ENCODE measurements at regions not wholly inside any gene's neighbourhood (a gene's known extent, or its start where the extent isn't known, plus 50 kb on each side); places are given as distances from the start of the nearest gene placed in this dataset.
A peak's percentile ranks its signal among the peaks of the same experiment; 100 is the strongest.

DNA sequence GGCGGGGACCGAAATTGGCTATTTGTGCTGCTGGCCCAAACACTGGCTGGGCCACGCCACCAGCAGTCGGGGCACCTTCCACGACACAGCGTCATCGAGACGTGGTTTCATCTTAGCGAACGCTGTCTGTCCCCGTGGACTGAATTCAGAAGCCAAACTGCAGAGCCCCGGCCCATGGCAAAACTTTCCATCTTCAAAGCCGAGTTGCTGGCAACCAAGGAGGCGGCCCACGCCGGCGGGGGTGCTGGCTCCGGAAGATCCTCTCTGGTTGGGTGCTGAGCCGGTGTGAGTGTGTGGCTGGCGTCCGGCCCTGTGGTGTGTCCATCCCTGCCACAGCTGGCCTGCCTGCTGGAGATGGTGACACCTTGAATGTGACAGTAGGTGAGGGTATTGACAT lies 96.6 kb upstream of the ADRA2C start:
- Mint-ChIP-seq H3K9me3 (peaks cover 6% of the 10 kb centered on the region), H3K4me1 (no peaks in the 10 kb centered on the region), H3K4me3 (no peak overlapping the region), H3K36me3 (no peaks in the 10 kb centered on the region), H3K27ac (no peak overlapping the region)
- DNase-seq (ENCODE audit: low spot score in 2 of 2) (no peak), ATAC-seq (no peak)

DNA sequence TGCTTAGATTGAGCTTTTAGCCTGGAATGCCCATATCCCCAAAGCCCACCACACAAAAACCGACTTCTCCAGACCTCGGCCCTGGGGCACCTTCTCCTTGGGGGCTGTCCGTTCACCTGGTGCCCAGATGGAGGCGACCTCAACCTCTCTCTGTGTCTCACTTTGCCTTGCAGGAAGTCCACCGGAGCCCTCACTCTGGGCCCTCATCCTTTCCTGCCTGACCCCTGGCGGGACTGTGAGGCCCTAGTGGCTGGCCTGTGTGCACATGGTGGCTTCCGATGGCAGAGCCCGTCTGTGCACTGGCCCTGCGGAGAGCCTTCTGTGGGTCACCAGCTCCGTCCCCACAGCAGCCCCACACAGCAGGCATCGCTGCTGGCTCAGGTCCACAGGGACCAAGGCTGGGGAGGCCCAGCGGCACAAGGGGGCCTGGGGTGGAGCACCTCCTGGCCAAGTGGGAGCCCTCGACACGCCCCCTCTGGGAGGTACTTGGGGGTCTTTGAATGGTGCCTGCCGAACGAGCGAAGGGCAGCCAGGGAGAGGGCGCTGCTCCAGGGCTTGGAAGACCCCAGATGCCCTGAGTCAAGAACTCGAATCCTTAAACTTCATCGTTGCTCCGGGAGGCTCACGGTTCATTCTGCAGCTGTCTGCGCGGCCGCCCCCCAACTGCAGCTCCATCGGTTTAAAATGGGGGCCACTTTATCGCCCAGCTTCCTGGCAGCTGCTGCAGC lies 97.2 kb upstream of the ADRA2C start:
- ATAC-seq, result no peak
- Mint-ChIP-seq H3K36me3 (no peaks in the 10 kb centered on the region), H3K9me3 (peaks cover 6% of the 10 kb centered on the region), H3K4me1 (no peaks in the 10 kb centered on the region), H3K27ac (no peak overlapping the region), H3K4me3 (no peak overlapping the region)
- DNase-seq (ENCODE audit: low spot score in 2 of 2), result no peak

DNA sequence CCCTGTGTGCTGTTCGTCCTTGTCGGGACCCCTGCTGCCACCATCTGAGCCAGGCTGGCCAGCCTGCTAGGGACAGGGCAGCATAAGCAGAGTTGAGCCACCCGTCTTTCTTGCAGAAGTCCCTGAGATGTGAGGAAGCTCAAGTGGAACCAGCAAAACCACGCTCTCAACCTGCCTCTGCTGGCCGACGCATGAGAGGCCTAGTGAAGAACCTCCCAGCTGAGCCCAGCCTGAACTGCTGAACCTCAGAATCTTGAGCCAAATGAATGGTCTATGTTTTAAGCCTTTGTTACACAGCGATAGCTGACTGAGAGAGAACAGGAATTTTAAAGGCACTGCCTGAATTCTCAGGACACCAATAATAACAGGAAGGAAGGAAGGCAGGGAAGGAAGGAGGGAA lies 98.9 kb upstream of the ADRA2C start:
- H3K4me3 Mint-ChIP-seq, result no peak overlapping the region
- ATAC-seq (no peak), DNase-seq (ENCODE audit: low spot score in 2 of 2) (no peak)
- no peaks in the 10 kb centered on the region for H3K4me1 Mint-ChIP-seq
- no peak overlapping the region for H3K27ac Mint-ChIP-seq
- H3K36me3 Mint-ChIP-seq, result no peaks in the 10 kb centered on the region
- peaks cover 4% of the 10 kb centered on the region for H3K9me3 Mint-ChIP-seq

DNA sequence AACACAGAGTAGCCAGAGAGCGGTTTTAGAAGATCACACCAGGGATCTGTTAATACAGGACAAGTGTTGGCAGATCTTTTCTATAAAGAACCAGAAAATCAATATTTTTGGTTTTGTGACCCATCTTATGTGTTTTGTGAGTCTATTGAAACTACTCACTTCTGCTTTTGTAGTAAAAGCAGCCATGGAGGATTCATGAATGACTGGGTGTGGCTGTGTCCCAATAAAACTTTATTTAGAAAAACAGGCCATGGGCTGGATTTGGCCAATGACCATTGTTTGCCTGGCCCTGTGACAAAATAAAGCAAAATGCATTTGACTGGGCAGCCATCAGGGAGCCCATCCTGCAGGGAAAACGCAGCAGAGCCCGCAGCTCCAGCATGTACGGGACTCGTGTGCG lies 99.9 kb upstream of the ADRA2C start:
- Mint-ChIP-seq H3K36me3 (no peaks in the 10 kb centered on the region), H3K9me3 (peaks cover 3% of the 10 kb centered on the region), H3K4me3 (no peak overlapping the region), H3K27ac (no peak overlapping the region), H3K4me1 (no peaks in the 10 kb centered on the region)
- ATAC-seq (no peak), DNase-seq (ENCODE audit: low spot score in 2 of 2) (no peak)

DNA sequence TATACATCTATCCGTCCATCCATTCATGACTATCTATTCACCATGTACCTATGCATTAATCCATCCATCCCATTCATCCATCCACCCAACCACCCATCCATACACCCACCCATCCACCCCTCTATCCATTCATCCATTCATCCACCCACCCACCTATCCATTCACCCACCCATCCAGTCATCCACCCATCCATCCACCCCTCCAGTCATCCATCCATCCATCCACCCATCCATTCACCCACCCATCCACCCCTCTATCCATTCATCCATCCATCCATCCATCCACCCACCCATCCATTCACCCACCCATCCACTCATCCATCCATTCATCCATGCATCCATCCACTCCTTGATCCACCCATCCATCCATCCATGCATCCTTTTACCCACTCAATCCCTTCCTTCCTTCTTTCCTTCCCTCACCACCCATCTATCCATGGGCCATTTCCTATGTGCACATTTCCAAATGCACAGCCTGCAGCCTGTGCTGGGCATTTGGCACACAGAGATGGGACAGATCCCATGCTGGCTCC lies 100.8 kb upstream of the ADRA2C start:
- ATAC-seq, result no peak
- Mint-ChIP-seq H3K27ac (no peak overlapping the region), H3K36me3 (no peaks in the 10 kb centered on the region)

DNA sequence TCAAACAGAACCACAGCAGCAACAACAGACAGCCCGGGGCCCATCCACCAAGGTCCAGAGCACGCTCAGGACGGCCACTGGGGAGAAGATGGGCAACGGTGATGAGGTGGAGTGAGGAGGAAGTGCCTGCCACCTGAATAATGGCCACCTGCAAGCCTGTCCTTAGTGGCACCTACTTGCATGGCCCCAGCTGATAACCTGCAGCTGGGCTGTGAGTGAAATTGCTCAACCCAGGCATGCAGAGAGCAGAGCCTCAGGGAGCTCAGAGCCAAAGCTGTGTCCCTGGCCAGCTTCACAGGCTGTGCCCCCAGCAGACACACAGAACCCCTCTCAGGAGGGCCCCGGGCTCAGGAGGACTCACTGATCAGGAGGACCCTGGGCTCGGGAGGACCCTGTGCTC lies 102.4 kb upstream of the ADRA2C start:
- Mint-ChIP-seq H3K36me3 (no peaks in the 10 kb centered on the region), H3K4me3 (no peak overlapping the region), H3K9me3 (peaks cover 3% of the 10 kb centered on the region), H3K4me1 (no peaks in the 10 kb centered on the region), H3K27ac (no peak overlapping the region)
- peak; percentile 4 for ATAC-seq
- DNase-seq (ENCODE audit: low spot score in 2 of 2), result no peak

More for the DNA sequence above, 100.8 kb upstream of the ADRA2C start:
- no peak for DNase-seq (ENCODE audit: low spot score in 2 of 2)
- Mint-ChIP-seq H3K4me1 (no peaks in the 10 kb centered on the region), H3K4me3 (no peak overlapping the region), H3K9me3 (peaks cover 3% of the 10 kb centered on the region)

DNA sequence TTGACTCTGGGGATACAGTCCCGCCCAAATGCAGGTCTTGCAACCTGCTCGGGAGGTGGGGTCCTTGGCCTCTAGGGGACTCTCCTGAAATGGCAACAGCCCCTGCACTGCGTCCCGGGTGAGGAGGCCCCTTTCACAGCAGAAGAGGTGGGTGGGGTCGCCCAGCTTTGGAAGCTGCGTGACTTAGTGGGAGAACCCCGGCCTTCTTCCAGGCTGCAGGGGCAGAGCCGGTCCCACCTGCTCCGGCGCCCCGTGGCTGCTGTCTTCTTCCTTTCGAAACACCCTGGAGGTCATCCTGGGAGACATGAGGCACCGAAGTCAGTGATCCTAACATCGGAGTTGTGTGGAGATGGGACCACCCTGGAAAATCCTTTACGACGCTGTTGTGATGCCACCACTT lies 103.7 kb upstream of the ADRA2C start:
- DNase-seq (ENCODE audit: low spot score in 2 of 2) (no peak), ATAC-seq (no peak)
- Mint-ChIP-seq H3K4me1 (no peaks in the 10 kb centered on the region), H3K9me3 (peaks cover 2% of the 10 kb centered on the region), H3K36me3 (no peaks in the 10 kb centered on the region), H3K27ac (no peak overlapping the region), H3K4me3 (no peak overlapping the region)

DNA sequence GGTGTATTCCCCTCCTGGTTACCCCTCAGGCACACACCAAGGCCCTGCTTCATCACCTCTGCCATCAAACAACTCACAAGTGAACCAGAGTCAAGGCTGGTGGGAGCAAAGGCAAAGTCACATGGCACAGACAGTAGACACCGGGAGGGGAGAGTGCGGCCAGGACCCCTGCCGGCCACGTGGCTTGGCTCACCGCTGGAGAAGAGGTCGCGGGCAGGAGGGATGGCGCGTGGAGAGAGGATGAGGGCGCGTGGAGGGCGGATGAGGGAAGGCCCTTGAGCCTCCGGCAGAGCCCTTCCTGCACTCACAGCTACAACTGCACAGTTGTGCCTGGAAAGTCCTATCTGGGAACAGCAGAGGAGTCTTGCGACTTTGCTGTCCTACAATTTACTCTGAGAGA lies 104.2 kb upstream of the ADRA2C start:
- Mint-ChIP-seq H3K4me3 (no peak overlapping the region), H3K4me1 (no peaks in the 10 kb centered on the region), H3K27ac (no peak overlapping the region), H3K9me3 (no peaks in the 10 kb centered on the region), H3K36me3 (no peaks in the 10 kb centered on the region)
- ATAC-seq, result no peak
- DNase-seq (ENCODE audit: low spot score in 2 of 2), result no peak

DNA sequence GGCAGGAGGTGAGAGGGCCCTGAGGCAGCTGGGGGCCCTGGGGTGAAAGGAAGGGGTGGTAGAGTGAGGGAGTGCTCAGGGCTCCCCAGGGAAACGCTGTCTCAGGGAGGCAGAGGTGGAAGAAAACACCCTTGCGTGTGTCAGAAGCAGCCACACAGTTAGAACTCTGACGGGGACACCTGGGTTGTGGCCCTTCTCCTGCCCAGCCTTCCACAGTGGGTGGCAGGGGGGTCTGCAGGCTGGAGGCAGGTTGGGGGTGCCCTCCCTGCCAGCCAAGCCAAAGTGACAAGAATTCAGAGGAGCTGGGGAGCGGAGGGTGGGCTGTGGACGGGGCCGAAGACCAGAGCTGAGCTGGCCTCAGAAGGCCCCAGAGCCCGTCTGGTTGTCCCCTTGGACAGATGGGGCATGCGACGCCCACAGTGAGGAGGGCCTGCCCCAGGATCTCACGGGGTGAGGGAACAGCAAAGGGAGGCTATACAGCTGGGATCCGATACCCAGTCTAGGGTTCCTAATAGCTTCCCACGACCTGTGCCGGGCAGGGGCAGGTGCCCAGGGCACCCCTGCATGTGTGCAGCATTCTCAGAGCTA lies 105.2 kb upstream of the ADRA2C start:
- H3K4me1 Mint-ChIP-seq, result no peaks in the 10 kb centered on the region
- H3K36me3 Mint-ChIP-seq, result no peaks in the 10 kb centered on the region
- no peaks in the 10 kb centered on the region for H3K9me3 Mint-ChIP-seq
- ATAC-seq (no peak), DNase-seq (ENCODE audit: low spot score in 2 of 2) (no peak)
- H3K4me3 Mint-ChIP-seq, result no peak overlapping the region
- H3K27ac Mint-ChIP-seq, result no peak overlapping the region

DNA sequence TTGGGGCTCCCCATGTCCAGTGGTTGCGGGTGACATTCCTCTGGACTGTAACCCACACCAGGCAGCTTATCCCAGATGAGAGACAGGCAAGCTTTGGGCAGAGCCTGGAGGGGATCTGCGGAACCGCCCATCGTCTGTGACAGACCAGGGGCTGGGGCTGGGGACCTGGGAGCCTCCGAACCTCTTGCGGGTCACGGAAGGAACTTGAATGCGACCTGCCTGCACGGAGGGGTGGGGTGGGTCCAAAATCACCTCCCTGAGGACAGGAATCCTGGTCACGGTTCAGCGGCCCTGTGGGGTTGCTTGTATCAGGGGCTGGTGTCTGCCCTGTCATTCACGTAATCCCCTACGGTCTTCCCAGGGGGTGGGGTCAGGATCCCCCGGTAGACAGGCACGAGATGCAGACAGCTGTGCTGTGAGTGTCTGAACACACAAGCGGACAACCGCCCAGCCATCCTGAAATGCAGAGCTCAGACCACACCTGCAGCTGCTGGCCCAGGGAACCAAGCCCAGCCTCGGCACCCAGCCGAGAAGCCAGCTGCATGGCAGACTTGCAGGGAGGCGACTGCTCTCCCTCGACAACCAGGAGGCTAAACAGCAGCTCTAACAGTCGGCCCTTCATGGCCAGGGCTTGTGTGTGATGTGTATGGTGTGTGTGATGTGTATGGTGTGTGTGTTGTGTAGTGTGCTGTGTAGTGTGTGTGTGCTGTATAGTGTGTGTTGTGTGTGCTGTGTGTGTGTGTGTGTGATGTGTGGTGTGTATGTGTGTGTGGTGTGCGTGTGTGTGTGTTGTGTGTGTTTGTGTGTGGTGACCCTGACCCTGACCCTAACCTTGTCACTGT lies 105.9 kb upstream of the ADRA2C start:
- Mint-ChIP-seq H3K36me3 (no peaks in the 10 kb centered on the region), H3K27ac (no peak overlapping the region), H3K4me1 (no peaks in the 10 kb centered on the region), H3K4me3 (no peak overlapping the region), H3K9me3 (no peaks in the 10 kb centered on the region)
- DNase-seq (ENCODE audit: low spot score in 2 of 2), result no peak
- ATAC-seq, result no peak

DNA sequence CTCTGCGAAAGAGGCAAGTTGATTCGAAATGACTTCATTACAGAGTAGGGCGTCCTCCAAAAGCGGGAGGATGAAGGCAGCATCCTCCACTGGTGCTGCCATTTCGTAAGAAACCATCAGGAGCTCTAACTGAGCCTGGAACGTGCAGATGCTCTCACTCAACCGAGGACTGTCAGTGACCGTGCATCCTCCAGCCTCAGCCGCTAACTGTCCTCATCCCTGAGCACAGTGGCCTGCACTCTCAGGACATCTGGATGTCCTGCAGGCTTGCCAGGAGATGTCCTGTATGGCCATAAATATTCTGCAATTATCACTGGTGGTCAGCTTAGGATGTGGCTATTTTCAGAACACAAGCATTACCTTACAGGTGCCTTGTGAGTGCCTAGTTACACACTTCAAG lies 107.1 kb upstream of the ADRA2C start:
- Mint-ChIP-seq H3K36me3 (no peaks in the 10 kb centered on the region), H3K9me3 (no peaks in the 10 kb centered on the region), H3K4me3 (no peak overlapping the region), H3K27ac (no peak overlapping the region), H3K4me1 (no peaks in the 10 kb centered on the region)
- ATAC-seq, result no peak
- DNase-seq (ENCODE audit: low spot score in 2 of 2), result no peak

DNA sequence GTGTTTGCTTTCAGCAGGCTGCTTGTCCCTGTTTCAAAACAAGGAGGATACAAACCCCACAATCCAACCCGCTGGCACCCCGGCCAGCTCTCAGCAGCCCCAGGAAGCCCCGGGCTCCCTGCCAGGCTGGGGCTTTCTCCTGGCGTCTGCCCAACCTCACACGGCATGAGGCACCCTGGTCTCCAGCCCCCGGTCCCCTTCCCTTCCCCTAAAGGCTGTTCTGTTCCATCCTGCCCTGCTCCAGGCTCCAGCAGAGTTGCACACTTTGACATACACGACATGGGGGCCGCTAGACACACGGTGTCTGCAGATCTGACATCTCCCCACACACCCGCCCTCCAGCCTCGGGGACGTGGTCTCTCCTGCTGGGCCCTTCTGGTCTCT lies 107.7 kb upstream of the ADRA2C start:
- Mint-ChIP-seq H3K27ac (no peak overlapping the region), H3K4me3 (no peak overlapping the region), H3K9me3 (no peaks in the 10 kb centered on the region), H3K36me3 (no peaks in the 10 kb centered on the region), H3K4me1 (no peaks in the 10 kb centered on the region)
- DNase-seq (ENCODE audit: low spot score in 2 of 2) (no peak), ATAC-seq (no peak)

DNA sequence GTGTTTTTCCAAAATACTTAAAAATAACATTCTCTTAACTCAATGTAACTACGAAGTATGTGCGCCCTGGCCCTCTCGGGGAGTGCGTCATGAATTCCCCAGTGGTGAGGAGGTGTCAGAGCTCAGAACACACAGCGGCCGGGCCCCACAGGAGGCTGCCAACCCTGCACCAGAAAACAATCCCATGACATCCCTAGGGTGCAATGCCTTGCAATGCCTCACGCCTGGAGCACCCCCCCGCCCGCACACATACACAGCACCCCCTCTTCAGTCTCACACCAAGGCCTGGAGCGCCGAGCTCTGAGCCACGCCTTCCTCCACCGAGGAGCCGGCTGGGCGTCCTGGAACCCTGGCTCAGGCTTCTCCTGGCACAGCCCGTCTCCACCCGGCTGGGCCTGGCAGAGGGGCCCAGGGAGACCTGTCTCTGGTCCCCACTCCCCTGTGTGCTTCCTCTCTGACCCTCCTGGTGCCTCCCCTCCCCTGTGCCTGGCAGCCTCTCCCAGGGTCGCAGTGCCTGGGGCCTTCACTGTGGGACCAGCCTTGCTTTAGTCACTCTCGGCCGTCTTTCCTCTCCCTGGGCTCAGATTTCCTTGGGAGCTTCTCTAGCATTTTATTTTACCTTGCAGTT lies 108.2 kb upstream of the ADRA2C start:
- ATAC-seq (no peak), DNase-seq (ENCODE audit: low spot score in 2 of 2) (no peak)
- Mint-ChIP-seq H3K4me3 (no peak overlapping the region), H3K36me3 (no peaks in the 10 kb centered on the region), H3K27ac (no peak overlapping the region), H3K9me3 (no peaks in the 10 kb centered on the region), H3K4me1 (no peaks in the 10 kb centered on the region)

DNA sequence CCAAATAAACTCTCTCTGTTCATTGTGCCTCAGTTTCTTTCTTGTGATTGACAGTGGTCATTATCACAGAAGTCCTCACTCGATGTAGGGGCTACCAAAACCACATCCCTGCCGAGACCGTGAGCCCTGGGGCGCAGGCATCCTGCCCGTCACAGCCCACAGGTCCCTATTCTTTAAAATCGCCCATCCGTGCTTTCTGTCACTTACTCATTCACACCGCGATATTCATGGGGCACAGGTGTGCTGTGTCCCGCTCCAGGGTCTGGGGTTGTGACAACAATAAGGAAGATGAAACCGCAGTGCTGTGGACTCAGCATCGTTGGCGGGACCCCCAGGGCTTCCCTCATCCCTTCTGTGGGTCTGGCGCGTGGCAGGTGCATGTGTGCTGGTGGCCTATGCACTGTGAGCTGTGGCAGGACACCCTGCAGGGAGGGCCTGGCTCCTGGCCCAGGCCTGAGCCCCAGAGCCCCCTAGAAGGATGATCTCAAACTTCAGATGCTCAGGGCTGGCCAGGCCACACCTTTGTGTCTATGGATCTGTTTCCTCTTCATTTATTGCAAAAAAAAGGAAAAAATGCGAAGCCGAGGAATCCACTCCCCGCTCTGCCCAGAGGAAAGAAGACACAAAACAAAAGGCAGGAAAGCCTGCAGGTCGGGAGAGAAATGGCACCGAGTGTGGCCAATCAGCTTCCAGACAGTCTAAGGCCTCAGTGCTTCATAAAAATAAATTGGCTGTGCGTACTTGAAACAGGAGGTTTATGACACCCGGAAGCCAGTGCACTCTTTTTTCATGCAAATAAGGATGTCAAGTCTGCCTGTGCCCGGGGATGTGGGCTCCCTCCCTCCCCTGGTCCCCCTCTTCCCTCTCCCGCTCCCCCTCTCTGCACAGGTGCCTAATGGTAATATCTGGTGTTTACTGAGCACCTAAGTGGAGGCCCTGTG lies 109.5 kb upstream of the ADRA2C start:
- no peak overlapping the region for H3K4me3 Mint-ChIP-seq
- DNase-seq (ENCODE audit: low spot score in 2 of 2) (no peak), ATAC-seq (no peak)
- H3K36me3 Mint-ChIP-seq, result no peaks in the 10 kb centered on the region
- no peaks in the 10 kb centered on the region for H3K4me1 Mint-ChIP-seq
- no peak overlapping the region for H3K27ac Mint-ChIP-seq
- no peaks in the 10 kb centered on the region for H3K9me3 Mint-ChIP-seq

Data from stimulated activated effector memory CD8-positive, alpha-beta T cell treated with anti-CD3 and anti-CD28 coated beads, Interleukin-12 subunit alpha, Interleukin-12 subunit beta, amount 100 ng/mL, for 72 hours (primary cell).